ENCODE measurements at regions not wholly inside any gene's neighbourhood (a gene's known extent, or its start where the extent isn't known, plus 50 kb on each side); places are given as distances from the start of the nearest gene placed in this dataset.

GRCh38 chr17:54455251-54455868 is 445.3 kb upstream of the TOM1L1 start:
- TF ChIP-seq CTCF (IDR thresholded peaks at IDR 0.05) (no peak), EZH2 (IDR thresholded peaks at IDR 0.05; ENCODE audit: borderline replicate concordance, insufficient read depth, low read depth, low read length, poor library complexity, severe bottlenecking) (no peak)
